HepG2 (cell line): ENCODE measurements at regions not wholly inside any gene's neighbourhood (a gene's known extent, or its start where the extent isn't known, plus 50 kb on each side); places are given as distances from the start of the nearest gene placed in this dataset.

Experiments used
- ATAC-seq: fragments of 200-7000 bp; cut with Tn5 transposase; 3 replicates; pipeline ENCODE4 v1.9.1; 2020; ENCODE audit warnings: mild to moderate bottlenecking, moderate library complexity
- BruUV-seq: library from RNA; stranded (reverse); fragments of 400-500 nt; replicated peaks from 2 replicates; lab custom pipeline; 2021; lab: Mats Ljungman, UMichigan
- CTCF ChIA-PET: fragments of 300-600 bp; formaldehyde crosslinking; extraction: SDS; loops from one replicate; lab custom pipeline; 2021; ENCODE audit warnings: low total read pairs, inconsistent platforms, low intra/inter-chr PET ratio; lab: Yijun Ruan, JAX
- POLR2A ChIA-PET: fragments of 350-600 bp; sonication (Branson Sonifier 250); formaldehyde crosslinking; loops from one replicate; lab custom pipeline; 2020; ENCODE audit warnings: antibody characterized with exemption, inconsistent platforms; lab: Yijun Ruan, JAX
- DNase-seq: peaks from one replicate; pipeline ENCODE4 v3.0.0-alpha.2; 2015; ENCODE audit warnings: low spot score
- FAIRE-seq: peaks from 3 replicates; lab custom pipeline; 2011; peaks lifted over from hg19 to GRCh38; lab: Jason Lieb, UNC
- H2AFZ ChIP-seq: one replicate; pipeline ENCODE4 v1.6.1; 2011; ENCODE audit warnings: low read length, inconsistent platforms
- H3K27ac ChIP-seq: fragments of 300-600 bp; 3 replicates; pipeline ENCODE4 v1.8.0; 2011; ENCODE audit warnings: mixed run types, mild to moderate bottlenecking, mixed read lengths, low read length, inconsistent platforms; ENCODE audit not compliant: insufficient read depth; ENCODE audit errors: extremely low read length
- H3K27me3 ChIP-seq, 2 experiments: fragments of 200-600 bp in 1 of 2; 2 replicates in 1 of 2; 3 replicates in 1 of 2; pipeline versions ENCODE4 v1.6.0 to v1.8.0; 2011; ENCODE audit warnings: low read length in 2 of 2, mild to moderate bottlenecking in 2 of 2, moderate library complexity in 2 of 2, inconsistent platforms in 1 of 2; ENCODE audit not compliant: insufficient read depth in 2 of 2, control insufficient read depth in 1 of 2
- H3K36me3 ChIP-seq, 2 experiments: fragments of 200-600 bp in 1 of 2; replicated peaks in 1 of 2; 2 replicates in 1 of 2; 3 replicates in 1 of 2; pipeline versions ENCODE4 v1.5.1 to v1.8.0; 2011; ENCODE audit warnings: low read length in 2 of 2, inconsistent platforms in 1 of 2; ENCODE audit not compliant: insufficient read depth in 2 of 2, control insufficient read depth in 1 of 2
- H3K4me1 ChIP-seq: 2 replicates; pipeline ENCODE4 v1.5.1; 2012; ENCODE audit warnings: low read length, inconsistent platforms; ENCODE audit not compliant: insufficient read depth
- H3K4me2 ChIP-seq: 2 replicates; pipeline ENCODE4 v1.6.0; 2011; ENCODE audit warnings: low read depth, low read length, inconsistent platforms
- H3K4me3 ChIP-seq, 3 experiments: fragments of 200-600 bp in 1 of 3; sonication (generic), shearing (Covaris generic) in 1 of 3; replicated peaks in 1 of 3; 2 replicates each; pipeline ENCODE4 v1.5.1; 2011 to 2016; ENCODE audit warnings: low read length in 3 of 3, inconsistent platforms in 2 of 3, low read depth in 2 of 3, mild to moderate bottlenecking in 2 of 3, control low read depth in 1 of 3, mixed read lengths in 1 of 3; ENCODE audit not compliant: insufficient read depth in 1 of 3
- H3K79me2 ChIP-seq: one replicate; pipeline ENCODE4 v1.6.1; 2011; ENCODE audit warnings: low read length, inconsistent platforms; ENCODE audit not compliant: insufficient read depth
- H3K9ac ChIP-seq: 2 replicates; pipeline ENCODE4 v1.6.0; 2011; ENCODE audit warnings: mild to moderate bottlenecking, low read depth, low read length, inconsistent platforms; ENCODE audit not compliant: insufficient read depth
- H3K9me3 ChIP-seq: 2 replicates; pipeline ENCODE4 v1.5.1; 2012; ENCODE audit warnings: mild to moderate bottlenecking, low read length
- H4K20me1 ChIP-seq: 2 replicates; pipeline ENCODE4 v1.6.0; 2011; ENCODE audit warnings: inconsistent platforms, mild to moderate bottlenecking, low read length, moderate library complexity; ENCODE audit not compliant: insufficient read depth
- NFAT5 ChIP-seq: sonication (generic); formaldehyde crosslinking; IDR thresholded peaks from 2 replicates; pipeline ENCODE4 v1.4.0; 2020; ENCODE audit warnings: missing genetic modification reagents
- NR1H2 ChIP-seq: sonication (generic); formaldehyde crosslinking; IDR thresholded peaks from 2 replicates; pipeline ENCODE4 v1.8.1; 2022; ENCODE audit warnings: low read depth, missing genetic modification reagents, borderline replicate concordance
- NRL ChIP-seq: sonication (generic); formaldehyde crosslinking; IDR thresholded peaks from 2 replicates; pipeline ENCODE4 v1.5.0; 2020; ENCODE audit warnings: missing genetic modification reagents, mild to moderate bottlenecking, moderate library complexity, borderline replicate concordance
- SAFB2 ChIP-seq: sonication (generic); formaldehyde crosslinking; IDR thresholded peaks from 2 replicates; pipeline ENCODE4 v1.5.1; 2020; ENCODE audit warnings: missing genetic modification reagents, low read depth, mild to moderate bottlenecking, borderline replicate concordance
- SIX4 ChIP-seq: sonication (generic); formaldehyde crosslinking; IDR thresholded peaks from 2 replicates; pipeline ENCODE4 v1.4.0; 2020; ENCODE audit warnings: missing genetic modification reagents
- SOX6 ChIP-seq, 2 experiments: fragments of 450-650 bp in 1 of 2; sonication (generic) in 1 of 2; formaldehyde crosslinking in 1 of 2; IDR thresholded peaks; 2 replicates each; pipeline versions ENCODE4 v1.4.0 to v1.6.1; 2017 to 2020; ENCODE audit warnings: antibody characterized with exemption in 1 of 2, mild to moderate bottlenecking in 1 of 2, missing genetic modification reagents in 1 of 2
- SP1 ChIP-seq, 2 experiments: fragments of 450-650 bp in 1 of 2; sonication (generic) in 1 of 2; formaldehyde crosslinking in 1 of 2; IDR thresholded peaks; 2 replicates each; pipeline versions ENCODE4 v1.4.0 to v1.6.1; 2016 to 2020; ENCODE audit warnings: missing genetic modification reagents in 1 of 2
- TRIM22 ChIP-seq: fragments of 450-650 bp; IDR thresholded peaks from 2 replicates; pipeline ENCODE4 v1.6.1; 2017
- ZBTB1 ChIP-seq: sonication (generic); formaldehyde crosslinking; IDR thresholded peaks from 2 replicates; pipeline ENCODE4 v1.4.0; 2020; ENCODE audit warnings: missing genetic modification reagents, borderline replicate concordance
- ZBTB42 ChIP-seq: sonication (generic); formaldehyde crosslinking; IDR thresholded peaks from 2 replicates; pipeline ENCODE4 v1.5.0; 2020; ENCODE audit warnings: mild to moderate bottlenecking, missing genetic modification reagents
- ZNF275 ChIP-seq: sonication (generic); formaldehyde crosslinking; IDR thresholded peaks from 2 replicates; pipeline ENCODE4 v1.8.0; 2022; ENCODE audit warnings: missing genetic modification reagents, mild to moderate bottlenecking, inconsistent platforms, borderline replicate concordance
- WGBS: methylation state at CpG from one replicate; pipeline ENCODE4 v1.1.6; 2017; ENCODE audit warnings: low lambda C conversion rate; 5-methylcytosine and 5-hydroxymethylcytosine counted together
- in situ Hi-C: cut with HindIII; loops from 2 replicates; pipeline ENCODE4 v1.10.0; 2017; ENCODE audit warnings: low pct_unique_long_range_greater_than_20kb; ENCODE audit not compliant: extremely low pct_ligation_motif_present
- intact Hi-C: fragments of 100-400 bp; cut with micrococcal nuclease; formaldehyde crosslinking; loops from one replicate; pipeline ENCODE4 v1.10.0; 2022; ENCODE audit not compliant: unreplicated experiment
- TF ChIP-seq, protein P1 (sequence below): sonication (generic); formaldehyde crosslinking; IDR thresholded peaks from 2 replicates; pipeline ENCODE4 v1.4.0; 2020; ENCODE audit warnings: mild to moderate bottlenecking, missing genetic modification reagents, borderline replicate concordance

- FAIRE-seq (no peak), ATAC-seq (no peak), DNase-seq (no peak)
- ChIA-PET POLR2A (no interaction called here), CTCF (no interaction called here)
- no peaks in the 10 kb centered on the region for H4K20me1 ChIP-seq
- no peak overlapping the region for H3K9ac ChIP-seq
- no peak overlapping the region for H3K4me2 ChIP-seq
- intact Hi-C loops (no loop called here), in situ Hi-C loops (no loop called here)
- H2AFZ ChIP-seq = no peak overlapping the region
- H3K27me3 ChIP-seq = no peaks in the 10 kb centered on the region; a peak in 1 of 5 replicates
- H3K4me3 ChIP-seq = no peak overlapping the region
- peaks cover 78% of the 10 kb centered on the region for H3K9me3 ChIP-seq
- no peaks in the 10 kb centered on the region for H3K79me2 ChIP-seq
- H3K4me1 ChIP-seq = no peaks in the 10 kb centered on the region
- no TSS peak for BruUV-seq
- H3K27ac ChIP-seq = no peak overlapping the region
- 13% methylated on average over 2 of the region's 2 CpGs for WGBS
- H3K36me3 ChIP-seq = no peaks in the 10 kb centered on the region
- TF ChIP-seq SIX4 (CRISPR knock-in tag) = no peak
- TF ChIP-seq NRL (CRISPR knock-in tag) = no peak
- no peak for TF ChIP-seq ZBTB42 (CRISPR knock-in tag)
- no peak for TF ChIP-seq ZBTB1 (CRISPR knock-in tag)
- no peak for TF ChIP-seq TRIM22
- TF ChIP-seq, protein P1, sequence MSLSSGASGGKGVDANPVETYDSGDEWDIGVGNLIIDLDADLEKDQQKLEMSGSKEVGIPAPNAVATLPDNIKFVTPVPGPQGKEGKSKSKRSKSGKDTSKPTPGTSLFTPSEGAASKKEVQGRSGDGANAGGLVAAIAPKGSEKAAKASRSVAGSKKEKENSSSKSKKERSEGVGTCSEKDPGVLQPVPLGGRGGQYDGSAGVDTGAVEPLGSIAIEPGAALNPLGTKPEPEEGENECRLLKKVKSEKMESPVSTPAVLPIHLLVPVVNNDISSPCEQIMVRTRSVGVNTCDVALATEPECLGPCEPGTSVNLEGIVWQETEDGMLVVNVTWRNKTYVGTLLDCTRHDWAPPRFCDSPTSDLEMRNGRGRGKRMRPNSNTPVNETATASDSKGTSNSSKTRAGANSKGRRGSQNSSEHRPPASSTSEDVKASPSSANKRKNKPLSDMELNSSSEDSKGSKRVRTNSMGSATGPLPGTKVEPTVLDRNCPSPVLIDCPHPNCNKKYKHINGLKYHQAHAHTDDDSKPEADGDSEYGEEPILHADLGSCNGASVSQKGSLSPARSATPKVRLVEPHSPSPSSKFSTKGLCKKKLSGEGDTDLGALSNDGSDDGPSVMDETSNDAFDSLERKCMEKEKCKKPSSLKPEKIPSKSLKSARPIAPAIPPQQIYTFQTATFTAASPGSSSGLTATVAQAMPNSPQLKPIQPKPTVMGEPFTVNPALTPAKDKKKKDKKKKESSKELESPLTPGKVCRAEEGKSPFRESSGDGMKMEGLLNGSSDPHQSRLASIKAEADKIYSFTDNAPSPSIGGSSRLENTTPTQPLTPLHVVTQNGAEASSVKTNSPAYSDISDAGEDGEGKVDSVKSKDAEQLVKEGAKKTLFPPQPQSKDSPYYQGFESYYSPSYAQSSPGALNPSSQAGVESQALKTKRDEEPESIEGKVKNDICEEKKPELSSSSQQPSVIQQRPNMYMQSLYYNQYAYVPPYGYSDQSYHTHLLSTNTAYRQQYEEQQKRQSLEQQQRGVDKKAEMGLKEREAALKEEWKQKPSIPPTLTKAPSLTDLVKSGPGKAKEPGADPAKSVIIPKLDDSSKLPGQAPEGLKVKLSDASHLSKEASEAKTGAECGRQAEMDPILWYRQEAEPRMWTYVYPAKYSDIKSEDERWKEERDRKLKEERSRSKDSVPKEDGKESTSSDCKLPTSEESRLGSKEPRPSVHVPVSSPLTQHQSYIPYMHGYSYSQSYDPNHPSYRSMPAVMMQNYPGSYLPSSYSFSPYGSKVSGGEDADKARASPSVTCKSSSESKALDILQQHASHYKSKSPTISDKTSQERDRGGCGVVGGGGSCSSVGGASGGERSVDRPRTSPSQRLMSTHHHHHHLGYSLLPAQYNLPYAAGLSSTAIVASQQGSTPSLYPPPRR (CRISPR knock-in tag) = no peak
- TF ChIP-seq SAFB2 (CRISPR knock-in tag) = no peak
- TF ChIP-seq NR1H2 (CRISPR knock-in tag) = no peak
- TF ChIP-seq NFAT5 (CRISPR knock-in tag) = no peak
- no peak for TF ChIP-seq SOX6 (IDR thresholded peaks at IDR 0.05)
- TF ChIP-seq SOX6 (CRISPR knock-in tag; IDR thresholded peaks at IDR 0.05) = no peak
- TF ChIP-seq ZNF275 = no peak
- TF ChIP-seq SP1 (IDR thresholded peaks at IDR 0.05) = no peak
- TF ChIP-seq SP1 (CRISPR knock-in tag; IDR thresholded peaks at IDR 0.05) = no peak
Observed at GRCh38 chr10:106083572-106083971, 1080.9 kb downstream of the SORCS1 start.
